ENCODE measurements at regions not wholly inside any gene's neighbourhood (a gene's known extent, or its start where the extent isn't known, plus 50 kb on each side); places are given as distances from the start of the nearest gene placed in this dataset.

GRCh38 chr11:33965032-33965431, 73.2 kb upstream of the LMO2 start:
- Histone ChIP-seq H3K27ac (ENCODE audit: low read depth in 1 of 2, low read length in 2 of 2) (no peak overlapping the region), H3K4me1 (ENCODE audit: control insufficient read depth in 1 of 2, insufficient read depth in 2 of 2, low read length in 2 of 2) (peaks cover 11% of the 10 kb centered on the region in 2 donors), H3K4me2 (replicated peaks; ENCODE audit: extremely low read depth, low read length, poor library complexity, severe bottlenecking) (no peak overlapping the region), H4K20me1 (ENCODE audit: insufficient read depth, low read length) (no peaks in the 10 kb centered on the region), H3K27me3 (ENCODE audit: control insufficient read depth in 2 of 2, insufficient read depth in 2 of 2, low read length in 2 of 2) (no peaks in the 10 kb centered on the region), H2AFZ (ENCODE audit: insufficient read depth, low read depth, low read length, poor library complexity, severe bottlenecking) (no peak overlapping the region), H3K9me3 (replicated peaks in 1 of 2; ENCODE audit: control insufficient read depth in 1 of 2, insufficient read depth in 1 of 2, low read length in 2 of 2) (no peaks in the 10 kb centered on the region), H3K9ac (ENCODE audit: insufficient read depth, low read length, poor library complexity, severe bottlenecking) (no peak overlapping the region), H3K4me3 (replicated peaks in 1 of 3; ENCODE audit: low read depth in 2 of 3, low read length in 3 of 3) (no peak overlapping the region), H3K36me3 (replicated peaks in 1 of 2; ENCODE audit: control insufficient read depth in 1 of 2, insufficient read depth in 2 of 2, low read length in 2 of 2) (no peaks in the 10 kb centered on the region), H3K79me2 (ENCODE audit: insufficient read depth, low read length) (no peaks in the 10 kb centered on the region)
- no CpG with 5 or more reads among the region's 1 CpG for WGBS (ENCODE audit: insufficient coverage)
- Mint-ChIP-seq H3K36me3 (no peaks in the 10 kb centered on the region), H3K27me3 (ENCODE audit: low read depth in 3 of 3) (peaks cover 0 to 1% (median 0%) of the 10 kb centered on the region in 3 donors), H3K27ac (no peak overlapping the region), H3K4me3 (no peak overlapping the region), H3K9me3 (no peaks in the 10 kb centered on the region), H3K4me1 (peaks cover 18% of the 10 kb centered on the region)
- intact Hi-C loops (cut with micrococcal nuclease), result loop anchor here in 1 of 2 donors (5.0 kb wide), 1 partner anchor 33 kb away; no protein-coding TSS in a partner anchor
- no peak for DNase-seq
- TF ChIP-seq, protein P1, sequence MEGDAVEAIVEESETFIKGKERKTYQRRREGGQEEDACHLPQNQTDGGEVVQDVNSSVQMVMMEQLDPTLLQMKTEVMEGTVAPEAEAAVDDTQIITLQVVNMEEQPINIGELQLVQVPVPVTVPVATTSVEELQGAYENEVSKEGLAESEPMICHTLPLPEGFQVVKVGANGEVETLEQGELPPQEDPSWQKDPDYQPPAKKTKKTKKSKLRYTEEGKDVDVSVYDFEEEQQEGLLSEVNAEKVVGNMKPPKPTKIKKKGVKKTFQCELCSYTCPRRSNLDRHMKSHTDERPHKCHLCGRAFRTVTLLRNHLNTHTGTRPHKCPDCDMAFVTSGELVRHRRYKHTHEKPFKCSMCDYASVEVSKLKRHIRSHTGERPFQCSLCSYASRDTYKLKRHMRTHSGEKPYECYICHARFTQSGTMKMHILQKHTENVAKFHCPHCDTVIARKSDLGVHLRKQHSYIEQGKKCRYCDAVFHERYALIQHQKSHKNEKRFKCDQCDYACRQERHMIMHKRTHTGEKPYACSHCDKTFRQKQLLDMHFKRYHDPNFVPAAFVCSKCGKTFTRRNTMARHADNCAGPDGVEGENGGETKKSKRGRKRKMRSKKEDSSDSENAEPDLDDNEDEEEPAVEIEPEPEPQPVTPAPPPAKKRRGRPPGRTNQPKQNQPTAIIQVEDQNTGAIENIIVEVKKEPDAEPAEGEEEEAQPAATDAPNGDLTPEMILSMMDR (IDR thresholded peaks at IDR 0.05), result no peak

GRCh38 chr11:33959855-33960400, 68.1 kb upstream of the LMO2 start:
- Mint-ChIP-seq H3K9me3 (peaks cover 0 to 1% (median 0%) of the 10 kb centered on the region in 7 donors), H3K27me3 (ENCODE audit: low read depth in 3 of 3) (peaks cover 0 to 1% (median 0%) of the 10 kb centered on the region in 3 donors), H3K27ac (peak overlapping the region; percentile 40 to 83 (median 77)), H3K4me3 (peak overlapping the region in 1 of 2 donors; percentile 16), H3K4me1 (peaks cover 34% of the 10 kb centered on the region), H3K36me3 (no peaks in the 10 kb centered on the region)
- Histone ChIP-seq H3K9ac (ENCODE audit: insufficient read depth, low read length, poor library complexity, severe bottlenecking) (no peak overlapping the region), H3K27me3 (ENCODE audit: control insufficient read depth in 2 of 2, insufficient read depth in 2 of 2, low read length in 2 of 2) (no peaks in the 10 kb centered on the region), H3K4me3 (replicated peaks in 1 of 3; ENCODE audit: low read depth in 2 of 3, low read length in 3 of 3) (peak overlapping the region in 1 of 3 experiments; percentile 9), H3K4me2 (replicated peaks; ENCODE audit: extremely low read depth, low read length, poor library complexity, severe bottlenecking) (peak overlapping the region; percentile 29), H3K9me3 (replicated peaks in 1 of 2; ENCODE audit: control insufficient read depth in 1 of 2, insufficient read depth in 1 of 2, low read length in 2 of 2) (no peaks in the 10 kb centered on the region), H3K79me2 (ENCODE audit: insufficient read depth, low read length) (no peaks in the 10 kb centered on the region), H2AFZ (ENCODE audit: insufficient read depth, low read depth, low read length, poor library complexity, severe bottlenecking) (no peak overlapping the region), H3K4me1 (ENCODE audit: control insufficient read depth in 1 of 2, insufficient read depth in 2 of 2, low read length in 2 of 2) (peaks cover 19 to 20% of the 10 kb centered on the region in 2 donors), H3K27ac (ENCODE audit: low read depth in 1 of 2, low read length in 2 of 2) (peak overlapping the region; percentile 4 to 34), H4K20me1 (ENCODE audit: insufficient read depth, low read length) (no peaks in the 10 kb centered on the region), H3K36me3 (replicated peaks in 1 of 2; ENCODE audit: control insufficient read depth in 1 of 2, insufficient read depth in 2 of 2, low read length in 2 of 2) (no peaks in the 10 kb centered on the region)
- no CpG with 5 or more reads among the region's 3 CpGs for WGBS (ENCODE audit: insufficient coverage)
- TF ChIP-seq, protein P1 (IDR thresholded peaks at IDR 0.05), result no peak
- DNase-seq, result peak; percentile 18 to 65 (median 64)
- intact Hi-C loops (cut with micrococcal nuclease), result no loop called here
